ENCODE measurements at regions not wholly inside any gene's neighbourhood (a gene's known extent, or its start where the extent isn't known, plus 50 kb on each side); places are given as distances from the start of the nearest gene placed in this dataset.
"Not testable (repeated sequence)": the region's sequence is repeated elsewhere in the genome, so short reads cannot be mapped to it uniquely, and the experiment has no call there.

- H3K4me3 ChIP-seq (ENCODE audit: low read depth, low read length); H3K36me3 ChIP-seq (ENCODE audit: control insufficient read depth, insufficient read depth, low read length); H3K27me3 ChIP-seq (ENCODE audit: control insufficient read depth, insufficient read depth, low read length); H3K9ac ChIP-seq (ENCODE audit: low read depth, low read length); H3K9me3 ChIP-seq (ENCODE audit: control insufficient read depth, insufficient read depth, low read length); H3K27ac ChIP-seq (ENCODE audit: low read depth, low read length): not testable (repeated sequence)
- peaks cover 12% of the 10 kb centered on the region; the same call in 1 of the 2 replicates for H3K4me1 ChIP-seq (ENCODE audit: control insufficient read depth, insufficient read depth, low read length)
Measured at GRCh38 chr2:182552232-182552631, 125.4 kb upstream of the PDE1A start.

DNA sequence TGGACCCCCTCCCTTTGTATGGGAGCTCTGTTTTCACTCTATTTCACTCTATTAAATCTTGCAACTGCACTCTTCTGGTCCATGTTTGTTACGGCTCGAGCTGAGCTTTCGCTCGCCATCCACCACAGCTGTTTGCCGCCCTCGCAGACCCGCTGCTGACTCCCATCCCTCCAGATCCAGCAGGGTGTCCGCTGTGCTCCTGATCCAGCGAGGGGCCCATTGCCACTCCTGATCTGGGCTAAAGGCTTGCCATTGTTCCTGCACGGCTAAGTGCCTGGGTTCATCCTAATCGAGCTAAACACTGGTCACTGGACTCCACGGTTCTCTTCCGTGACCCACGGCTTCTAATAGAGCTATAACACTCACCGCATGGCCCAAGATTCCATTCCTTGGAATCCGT lies 125.9 kb upstream of the PDE1A start:
- H3K27ac ChIP-seq (ENCODE audit: low read depth, low read length); H3K4me3 ChIP-seq (ENCODE audit: low read depth, low read length); H3K9ac ChIP-seq (ENCODE audit: low read depth, low read length); H3K27me3 ChIP-seq (ENCODE audit: control insufficient read depth, insufficient read depth, low read length); H3K4me1 ChIP-seq (ENCODE audit: control insufficient read depth, insufficient read depth, low read length); H3K36me3 ChIP-seq (ENCODE audit: control insufficient read depth, insufficient read depth, low read length); H3K9me3 ChIP-seq (ENCODE audit: control insufficient read depth, insufficient read depth, low read length): not testable (repeated sequence)

DNA sequence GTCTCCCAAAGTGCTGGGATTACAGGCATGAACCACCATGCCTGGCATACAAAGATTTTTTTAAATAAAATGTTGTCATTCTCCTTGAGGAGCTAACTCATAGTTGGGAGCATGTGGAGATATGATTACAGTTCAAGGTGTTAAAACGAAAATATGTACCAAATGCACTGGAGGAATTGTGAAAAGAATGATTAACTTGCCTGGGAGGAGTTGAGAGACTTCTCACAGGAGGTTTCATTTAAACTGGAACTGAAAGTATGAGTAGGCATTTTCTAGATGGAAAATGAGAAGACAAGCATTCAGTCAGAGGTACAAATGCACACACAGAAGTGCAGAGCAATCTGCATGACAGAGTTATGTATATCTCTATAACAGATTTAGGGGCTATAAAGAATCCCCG lies 126.6 kb upstream of the PDE1A start:
- Histone ChIP-seq H3K9ac (ENCODE audit: low read depth, low read length) (no peak overlapping the region), H3K4me1 (ENCODE audit: control insufficient read depth, insufficient read depth, low read length) (no peaks in the 10 kb centered on the region), H3K4me3 (ENCODE audit: low read depth, low read length) (no peak overlapping the region), H3K9me3 (ENCODE audit: control insufficient read depth, insufficient read depth, low read length) (no peaks in the 10 kb centered on the region), H3K27ac (ENCODE audit: low read depth, low read length) (no peak overlapping the region), H3K27me3 (ENCODE audit: control insufficient read depth, insufficient read depth, low read length) (no peaks in the 10 kb centered on the region), H3K36me3 (ENCODE audit: control insufficient read depth, insufficient read depth, low read length) (no peaks in the 10 kb centered on the region)

GRCh38 chr2:182554950-182555349 lies 128.1 kb upstream of the PDE1A start:
- Histone ChIP-seq H3K27me3 (ENCODE audit: control insufficient read depth, insufficient read depth, low read length) (no peaks in the 10 kb centered on the region), H3K4me1 (ENCODE audit: control insufficient read depth, insufficient read depth, low read length) (no peaks in the 10 kb centered on the region), H3K36me3 (ENCODE audit: control insufficient read depth, insufficient read depth, low read length) (no peaks in the 10 kb centered on the region), H3K4me3 (ENCODE audit: low read depth, low read length) (no peak overlapping the region), H3K9me3 (ENCODE audit: control insufficient read depth, insufficient read depth, low read length) (no peaks in the 10 kb centered on the region), H3K27ac (ENCODE audit: low read depth, low read length) (no peak overlapping the region), H3K9ac (ENCODE audit: low read depth, low read length) (no peak overlapping the region)

DNA sequence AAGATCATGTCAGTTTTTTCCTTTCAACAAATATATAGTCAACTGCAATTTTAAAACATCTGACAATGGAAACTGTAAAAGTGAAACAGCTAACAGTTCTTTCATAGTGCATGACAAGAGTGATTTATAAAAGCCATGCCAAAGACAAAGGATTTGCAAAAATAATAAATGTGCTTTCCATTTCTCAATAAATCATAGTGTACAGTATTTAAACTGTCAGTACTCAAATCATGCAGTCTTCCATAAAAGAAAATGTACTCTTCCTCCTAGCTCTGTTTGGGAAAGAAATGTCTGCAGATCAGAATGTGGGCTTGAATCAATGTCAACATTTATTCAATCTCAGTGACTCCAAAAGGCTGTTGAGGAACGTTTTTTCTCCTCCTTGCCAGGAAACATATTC lies 131.7 kb upstream of the PDE1A start:
- Histone ChIP-seq H3K4me3 (ENCODE audit: low read depth, low read length) (no peak overlapping the region), H3K27ac (ENCODE audit: low read depth, low read length) (no peak overlapping the region), H3K4me1 (ENCODE audit: control insufficient read depth, insufficient read depth, low read length) (no peaks in the 10 kb centered on the region), H3K27me3 (ENCODE audit: control insufficient read depth, insufficient read depth, low read length) (no peaks in the 10 kb centered on the region), H3K36me3 (ENCODE audit: control insufficient read depth, insufficient read depth, low read length) (no peaks in the 10 kb centered on the region), H3K9me3 (ENCODE audit: control insufficient read depth, insufficient read depth, low read length) (no peaks in the 10 kb centered on the region), H3K9ac (ENCODE audit: low read depth, low read length) (no peak overlapping the region)

- Histone ChIP-seq H3K4me1 (ENCODE audit: control insufficient read depth, insufficient read depth, low read length) (no peaks in the 10 kb centered on the region), H3K9me3 (ENCODE audit: control insufficient read depth, insufficient read depth, low read length) (no peaks in the 10 kb centered on the region), H3K4me3 (ENCODE audit: low read depth, low read length) (no peak overlapping the region), H3K27ac (ENCODE audit: low read depth, low read length) (no peak overlapping the region), H3K9ac (ENCODE audit: low read depth, low read length) (no peak overlapping the region), H3K27me3 (ENCODE audit: control insufficient read depth, insufficient read depth, low read length) (no peaks in the 10 kb centered on the region), H3K36me3 (ENCODE audit: control insufficient read depth, insufficient read depth, low read length) (no peaks in the 10 kb centered on the region)
Measured at GRCh38 chr2:182559623-182560022, 132.8 kb upstream of the PDE1A start.

DNA sequence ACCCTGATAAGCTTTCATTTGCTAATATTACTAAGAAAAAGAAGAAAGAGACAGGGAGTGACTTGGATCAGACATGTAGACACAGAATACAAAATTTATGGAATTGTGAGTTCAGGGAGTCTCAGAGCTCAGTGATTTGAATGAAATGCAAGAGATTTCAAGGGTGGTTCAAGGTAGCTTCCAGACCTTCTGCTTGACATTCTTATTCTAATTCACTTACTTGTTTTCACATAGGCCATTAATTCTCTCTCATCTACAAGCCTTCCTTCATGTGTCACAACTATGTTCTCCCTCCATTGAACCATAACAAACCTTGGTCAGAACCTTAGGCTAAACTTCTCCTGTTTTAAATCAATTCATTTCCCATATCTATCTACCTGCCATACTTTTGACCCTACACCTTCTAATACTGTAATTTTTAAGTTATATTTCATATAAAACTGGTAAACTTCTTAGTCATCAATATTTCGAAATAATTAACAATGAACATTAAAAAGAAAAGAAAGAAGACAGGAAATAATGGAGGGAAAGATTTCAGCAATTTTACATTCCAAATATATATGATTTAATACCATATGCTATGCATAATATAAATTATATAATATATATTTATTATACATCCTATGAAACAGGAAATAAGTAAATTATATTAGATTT lies 139.2 kb upstream of the PDE1A start:
- Histone ChIP-seq H3K36me3 (ENCODE audit: control insufficient read depth, insufficient read depth, low read length) (no peaks in the 10 kb centered on the region), H3K4me1 (ENCODE audit: control insufficient read depth, insufficient read depth, low read length) (no peaks in the 10 kb centered on the region), H3K27ac (ENCODE audit: low read depth, low read length) (no peak overlapping the region), H3K9me3 (ENCODE audit: control insufficient read depth, insufficient read depth, low read length) (no peaks in the 10 kb centered on the region), H3K9ac (ENCODE audit: low read depth, low read length) (no peak overlapping the region), H3K27me3 (ENCODE audit: control insufficient read depth, insufficient read depth, low read length) (no peaks in the 10 kb centered on the region), H3K4me3 (ENCODE audit: low read depth, low read length) (no peak overlapping the region)

GRCh38 chr2:182573553-182573952 lies 142.5 kb upstream of the DNAJC10 start:
- H3K4me1 ChIP-seq (ENCODE audit: control insufficient read depth, insufficient read depth, low read length) = no peaks in the 10 kb centered on the region
- no peaks in the 10 kb centered on the region for H3K36me3 ChIP-seq (ENCODE audit: control insufficient read depth, insufficient read depth, low read length)
- no peaks in the 10 kb centered on the region for H3K9me3 ChIP-seq (ENCODE audit: control insufficient read depth, insufficient read depth, low read length)
- H3K27ac ChIP-seq (ENCODE audit: low read depth, low read length) = no peak overlapping the region
- H3K9ac ChIP-seq (ENCODE audit: low read depth, low read length) = no peak overlapping the region
- H3K27me3 ChIP-seq (ENCODE audit: control insufficient read depth, insufficient read depth, low read length) = no peaks in the 10 kb centered on the region
- H3K4me3 ChIP-seq (ENCODE audit: low read depth, low read length) = no peak overlapping the region

DNA sequence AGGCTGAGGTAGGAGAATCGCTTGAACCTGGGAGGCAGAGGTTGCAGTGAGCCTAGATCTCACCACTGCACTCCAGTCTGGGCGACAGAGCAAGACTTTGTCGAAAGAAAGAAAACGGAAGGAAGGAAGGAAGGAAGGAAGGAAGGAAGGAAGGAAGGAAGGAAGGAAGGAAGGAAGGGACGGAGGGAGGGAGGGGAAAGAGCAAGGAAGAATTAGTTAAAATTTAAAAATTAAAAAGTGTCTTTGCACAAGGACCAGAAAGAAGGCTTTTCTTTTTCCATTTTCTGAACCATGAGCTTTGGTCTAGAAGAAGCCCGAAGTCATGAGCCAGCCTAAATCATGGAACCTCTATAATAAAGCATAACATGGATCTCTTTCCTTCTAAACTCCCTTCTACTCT lies 138.2 kb upstream of the DNAJC10 start:
- Histone ChIP-seq H3K36me3 (ENCODE audit: control insufficient read depth, insufficient read depth, low read length) (no peaks in the 10 kb centered on the region), H3K27me3 (ENCODE audit: control insufficient read depth, insufficient read depth, low read length) (no peaks in the 10 kb centered on the region), H3K4me1 (ENCODE audit: control insufficient read depth, insufficient read depth, low read length) (no peaks in the 10 kb centered on the region), H3K9me3 (ENCODE audit: control insufficient read depth, insufficient read depth, low read length) (no peaks in the 10 kb centered on the region), H3K4me3 (ENCODE audit: low read depth, low read length) (no peak overlapping the region), H3K27ac (ENCODE audit: low read depth, low read length) (no peak overlapping the region), H3K9ac (ENCODE audit: low read depth, low read length) (no peak overlapping the region)

DNA sequence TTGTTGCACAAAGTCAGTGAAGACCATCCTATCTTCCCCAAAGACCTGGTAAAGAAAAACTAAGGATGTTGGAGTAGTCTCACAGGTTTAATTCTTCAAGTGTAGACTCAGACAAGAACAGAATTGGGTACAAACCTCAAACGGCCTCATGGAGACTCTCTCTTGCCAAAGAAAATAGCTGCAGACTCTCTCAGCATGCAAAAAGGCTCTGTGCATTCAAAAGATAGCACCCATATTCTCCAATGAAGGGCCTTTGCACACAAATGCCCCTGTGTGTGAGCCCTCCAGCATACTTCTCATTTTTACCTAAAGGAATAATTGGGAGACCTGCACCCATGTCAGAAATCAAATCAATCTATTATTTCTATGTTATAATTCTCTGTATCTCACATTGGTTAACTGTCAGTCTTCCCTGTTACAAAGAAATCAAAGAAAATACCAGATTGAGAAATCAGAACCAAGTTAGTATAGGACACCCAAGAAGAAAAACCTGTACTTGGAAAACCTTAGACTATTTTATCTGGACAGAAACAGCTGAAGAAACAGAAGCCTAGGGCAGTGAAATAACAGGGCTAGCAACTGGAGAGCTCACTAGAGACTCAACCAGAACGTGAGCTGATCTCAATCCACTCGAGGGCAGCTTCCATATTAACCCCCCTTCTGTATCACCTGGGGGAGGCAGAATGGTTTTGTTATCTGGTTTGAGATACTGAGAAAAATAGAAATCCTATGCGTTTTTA lies 134.7 kb upstream of the DNAJC10 start:
- H3K9ac ChIP-seq (ENCODE audit: low read depth, low read length) = no peak overlapping the region
- no peaks in the 10 kb centered on the region; the same call in 1 of the 2 replicates for H3K4me1 ChIP-seq (ENCODE audit: control insufficient read depth, insufficient read depth, low read length)
- H3K9me3 ChIP-seq (ENCODE audit: control insufficient read depth, insufficient read depth, low read length) = no peaks in the 10 kb centered on the region
- H3K27ac ChIP-seq (ENCODE audit: low read depth, low read length) = no peak overlapping the region
- no peak overlapping the region for H3K4me3 ChIP-seq (ENCODE audit: low read depth, low read length)
- H3K36me3 ChIP-seq (ENCODE audit: control insufficient read depth, insufficient read depth, low read length) = no peaks in the 10 kb centered on the region
- H3K27me3 ChIP-seq (ENCODE audit: control insufficient read depth, insufficient read depth, low read length) = no peaks in the 10 kb centered on the region

- H3K4me1 ChIP-seq (ENCODE audit: control insufficient read depth, insufficient read depth, low read length) = peaks cover 17% of the 10 kb centered on the region
- H3K27me3 ChIP-seq (ENCODE audit: control insufficient read depth, insufficient read depth, low read length) = no peaks in the 10 kb centered on the region
- H3K36me3 ChIP-seq (ENCODE audit: control insufficient read depth, insufficient read depth, low read length) = no peaks in the 10 kb centered on the region
- H3K27ac ChIP-seq (ENCODE audit: low read depth, low read length) = no peak overlapping the region
- H3K9me3 ChIP-seq (ENCODE audit: control insufficient read depth, insufficient read depth, low read length) = no peaks in the 10 kb centered on the region
- H3K9ac ChIP-seq (ENCODE audit: low read depth, low read length) = no peak overlapping the region
- no peak overlapping the region for H3K4me3 ChIP-seq (ENCODE audit: low read depth, low read length)
Measured at GRCh38 chr2:182584462-182584861, 131.6 kb upstream of the DNAJC10 start.

Measured in HUES48 (cell line).